ENCODE measurements at regions not wholly inside any gene's neighbourhood (a gene's known extent, or its start where the extent isn't known, plus 50 kb on each side); places are given as distances from the start of the nearest gene placed in this dataset.
"Not testable (repeated sequence)": the region's sequence is repeated elsewhere in the genome, so short reads cannot be mapped to it uniquely, and the experiment has no call there.

DNA sequence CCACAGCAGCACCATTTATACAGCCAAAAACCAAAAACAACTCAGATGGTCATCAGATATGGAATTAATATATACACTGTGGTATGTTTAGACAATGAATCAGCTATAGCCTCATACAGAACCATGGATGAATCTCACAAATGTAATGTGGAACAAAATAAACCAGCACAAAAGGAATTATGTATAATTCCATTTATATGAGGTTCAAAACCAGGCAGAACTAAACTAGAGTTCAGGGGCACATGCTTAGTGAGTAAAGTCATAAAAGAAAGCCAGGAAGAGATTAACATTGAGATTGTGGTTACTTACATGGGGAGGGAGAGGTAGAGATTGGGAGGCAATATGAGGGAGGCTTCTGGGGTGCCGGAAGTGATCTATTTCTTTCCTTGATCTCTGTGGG lies 231.1 kb downstream of the COPRS start:
- Histone ChIP-seq H3K9ac (no peak overlapping the region), H3K4me2 (ENCODE audit: unreplicated experiment) (peak overlapping the region; percentile 31), H3K4me1 (ENCODE audit: insufficient read depth) (peaks cover 40% of the 10 kb centered on the region), H3K27me3 (replicated peaks; ENCODE audit: insufficient read depth) (no peaks in the 10 kb centered on the region), H3F3A (ENCODE audit: insufficient read depth) (peaks cover 55% of the 10 kb centered on the region), H3K79me2 (ENCODE audit: insufficient read depth) (no peaks in the 10 kb centered on the region), H3K36me3 (ENCODE audit: low read depth) (peaks cover 3% of the 10 kb centered on the region; the same call in 1 of the 2 replicates), H2AFZ (no peak overlapping the region), H3K4me3 (no peak overlapping the region), H4K20me1 (ENCODE audit: insufficient read depth) (no peaks in the 10 kb centered on the region), H3K27ac (peak overlapping the region; percentile 46), H3K9me3 (ENCODE audit: low read depth) (peaks cover 7% of the 10 kb centered on the region), H3K9me2 (ENCODE audit: insufficient read depth) (no peaks in the 10 kb centered on the region)
- WGBS, 2 experiments (ENCODE audit: low coverage in 1 of 2, low lambda C conversion rate in 2 of 2, missing lambda C conversion rate in 2 of 2) = 23 to 30% methylated on average over 1 of the region's 1 CpG
- in situ Hi-C loops (cut with MboI) = no loop called here
- TF ChIP-seq EZH2phosphoT487 (IDR thresholded peaks at IDR 0.05; ENCODE audit: insufficient read depth, low read depth) = no peak
- TF ChIP-seq EZH2 (IDR thresholded peaks at IDR 0.05; ENCODE audit: insufficient read depth, poor library complexity, severe bottlenecking) = no peak
- peak; percentile 83 for DNase-seq

DNA sequence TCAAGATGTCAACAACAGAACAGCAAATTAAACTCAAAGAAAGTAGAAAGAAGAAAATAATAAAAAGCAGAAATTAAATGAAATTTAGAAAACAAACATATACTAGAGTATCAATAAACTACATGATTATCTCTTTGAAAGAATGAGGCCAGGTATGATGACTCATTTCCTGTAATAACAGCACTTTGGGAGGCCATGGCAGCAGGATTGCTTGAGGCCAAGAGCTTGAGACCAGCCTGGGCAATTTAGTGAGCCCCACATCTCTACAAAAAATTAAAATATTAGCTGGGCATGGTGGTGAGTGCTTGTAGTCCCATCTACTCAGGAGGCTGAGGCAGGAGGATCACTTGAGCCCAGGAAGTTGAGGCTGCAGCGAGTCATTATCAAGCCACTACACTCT lies 232.5 kb downstream of the RAB11FIP4 start:
- no peak for TF ChIP-seq EZH2 (IDR thresholded peaks at IDR 0.05; ENCODE audit: insufficient read depth, poor library complexity, severe bottlenecking)
- no peak for TF ChIP-seq EZH2phosphoT487 (IDR thresholded peaks at IDR 0.05; ENCODE audit: insufficient read depth, low read depth)
- H3K27ac ChIP-seq = no peak overlapping the region
- H3K36me3 ChIP-seq (ENCODE audit: low read depth) = peaks cover 3% of the 10 kb centered on the region; the same call in 1 of the 2 replicates
- peaks cover 23% of the 10 kb centered on the region for H3K4me1 ChIP-seq (ENCODE audit: insufficient read depth)
- 57 to 67% methylated on average over 1 of the region's 1 CpG for WGBS, 2 experiments (ENCODE audit: low coverage in 1 of 2, low lambda C conversion rate in 2 of 2, missing lambda C conversion rate in 2 of 2)
- no peaks in the 10 kb centered on the region for H3K9me2 ChIP-seq (ENCODE audit: insufficient read depth)
- no peak overlapping the region for H2AFZ ChIP-seq
- H4K20me1 ChIP-seq (ENCODE audit: insufficient read depth) = no peaks in the 10 kb centered on the region
- H3K4me3 ChIP-seq = no peak overlapping the region
- H3K27me3 ChIP-seq (replicated peaks; ENCODE audit: insufficient read depth) = no peaks in the 10 kb centered on the region
- in situ Hi-C loops (cut with MboI) = no loop called here
- DNase-seq = no peak
- no peak overlapping the region for H3K4me2 ChIP-seq (ENCODE audit: unreplicated experiment)
- no peak overlapping the region for H3K9ac ChIP-seq
- H3K79me2 ChIP-seq (ENCODE audit: insufficient read depth) = no peaks in the 10 kb centered on the region
- peaks cover 7% of the 10 kb centered on the region for H3K9me3 ChIP-seq (ENCODE audit: low read depth)
- H3F3A ChIP-seq (ENCODE audit: insufficient read depth) = peaks cover 55% of the 10 kb centered on the region

DNA sequence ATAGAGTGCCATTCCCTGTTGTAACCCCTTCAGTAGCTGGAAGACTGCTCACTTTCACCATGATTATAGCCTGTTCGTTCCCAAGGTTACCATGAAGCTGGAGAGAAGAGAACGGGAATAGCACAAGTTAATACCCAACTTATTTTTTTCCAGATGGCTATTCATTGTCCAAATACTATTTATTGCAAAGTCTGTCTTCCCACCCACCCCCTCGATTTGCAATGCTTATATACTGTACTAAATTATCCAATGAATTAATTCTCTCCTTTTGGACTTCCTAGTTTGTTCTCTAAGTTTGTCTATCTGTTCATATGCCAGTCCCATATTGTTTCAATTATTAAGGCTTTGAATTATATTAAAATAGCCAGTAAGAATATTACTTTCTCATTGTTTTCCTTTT lies 231.0 kb downstream of the RAB11FIP4 start:
- H3K79me2 ChIP-seq (ENCODE audit: insufficient read depth) = no peaks in the 10 kb centered on the region
- 24 to 27% methylated on average over 3 of the region's 3 CpGs for WGBS, 2 experiments (ENCODE audit: low coverage in 1 of 2, low lambda C conversion rate in 2 of 2, missing lambda C conversion rate in 2 of 2)
- no peaks in the 10 kb centered on the region for H3K9me2 ChIP-seq (ENCODE audit: insufficient read depth)
- no peak overlapping the region for H3K4me2 ChIP-seq (ENCODE audit: unreplicated experiment)
- no peaks in the 10 kb centered on the region for H4K20me1 ChIP-seq (ENCODE audit: insufficient read depth)
- H3K36me3 ChIP-seq (ENCODE audit: low read depth) = peaks cover 3% of the 10 kb centered on the region; the same call in 1 of the 2 replicates
- no peak for TF ChIP-seq EZH2 (IDR thresholded peaks at IDR 0.05; ENCODE audit: insufficient read depth, poor library complexity, severe bottlenecking)
- no peak for TF ChIP-seq EZH2phosphoT487 (IDR thresholded peaks at IDR 0.05; ENCODE audit: insufficient read depth, low read depth)
- H3K27me3 ChIP-seq (replicated peaks; ENCODE audit: insufficient read depth) = no peaks in the 10 kb centered on the region
- peaks cover 7% of the 10 kb centered on the region for H3K9me3 ChIP-seq (ENCODE audit: low read depth)
- H3K4me3 ChIP-seq = no peak overlapping the region
- no peak overlapping the region for H2AFZ ChIP-seq
- no peak overlapping the region for H3K9ac ChIP-seq
- H3K27ac ChIP-seq = no peak overlapping the region
- no peak for DNase-seq
- peaks cover 8% of the 10 kb centered on the region for H3K4me1 ChIP-seq (ENCODE audit: insufficient read depth)
- in situ Hi-C loops (cut with MboI) = no loop called here
- peaks cover 42% of the 10 kb centered on the region for H3F3A ChIP-seq (ENCODE audit: insufficient read depth)

DNA sequence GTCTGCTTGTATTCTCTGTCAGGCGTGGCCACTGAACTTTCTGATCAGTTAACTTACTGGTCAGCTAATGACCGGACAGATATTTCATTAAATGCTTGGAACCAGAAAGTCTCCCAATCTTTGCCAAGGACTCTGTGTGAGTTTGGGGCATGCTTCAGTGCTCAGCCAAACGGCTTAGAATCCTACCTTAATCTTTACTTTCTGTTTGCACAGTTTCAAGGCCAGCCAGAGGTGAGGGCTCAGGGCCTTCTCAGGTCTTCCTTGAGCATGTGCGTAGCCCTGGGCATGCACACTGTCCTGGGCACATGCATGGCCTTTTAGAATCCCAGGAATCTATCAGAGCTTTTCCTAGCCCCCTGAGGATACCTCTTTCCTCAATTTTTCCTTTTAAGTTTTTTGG lies 230.1 kb downstream of the RAB11FIP4 start:
- no peaks in the 10 kb centered on the region for H3K9me2 ChIP-seq (ENCODE audit: insufficient read depth)
- no peak overlapping the region for H3K27ac ChIP-seq
- in situ Hi-C loops (cut with MboI) = no loop called here
- H3K4me1 ChIP-seq (ENCODE audit: insufficient read depth) = no peaks in the 10 kb centered on the region
- no peak for DNase-seq
- no peaks in the 10 kb centered on the region for H3K79me2 ChIP-seq (ENCODE audit: insufficient read depth)
- H3K4me2 ChIP-seq (ENCODE audit: unreplicated experiment) = no peak overlapping the region
- TF ChIP-seq EZH2phosphoT487 (IDR thresholded peaks at IDR 0.05; ENCODE audit: insufficient read depth, low read depth) = no peak
- H2AFZ ChIP-seq = no peak overlapping the region
- peaks cover 3% of the 10 kb centered on the region; the same call in 1 of the 2 replicates for H3K36me3 ChIP-seq (ENCODE audit: low read depth)
- H3K27me3 ChIP-seq (replicated peaks; ENCODE audit: insufficient read depth) = no peaks in the 10 kb centered on the region
- 84 to 86% methylated on average over 4 of the region's 4 CpGs for WGBS, 2 experiments (ENCODE audit: low coverage in 1 of 2, low lambda C conversion rate in 2 of 2, missing lambda C conversion rate in 2 of 2)
- no peak overlapping the region for H3K9ac ChIP-seq
- no peak overlapping the region for H3K4me3 ChIP-seq
- peaks cover 33% of the 10 kb centered on the region for H3F3A ChIP-seq (ENCODE audit: insufficient read depth)
- no peaks in the 10 kb centered on the region for H4K20me1 ChIP-seq (ENCODE audit: insufficient read depth)
- peaks cover 7% of the 10 kb centered on the region for H3K9me3 ChIP-seq (ENCODE audit: low read depth)

DNA sequence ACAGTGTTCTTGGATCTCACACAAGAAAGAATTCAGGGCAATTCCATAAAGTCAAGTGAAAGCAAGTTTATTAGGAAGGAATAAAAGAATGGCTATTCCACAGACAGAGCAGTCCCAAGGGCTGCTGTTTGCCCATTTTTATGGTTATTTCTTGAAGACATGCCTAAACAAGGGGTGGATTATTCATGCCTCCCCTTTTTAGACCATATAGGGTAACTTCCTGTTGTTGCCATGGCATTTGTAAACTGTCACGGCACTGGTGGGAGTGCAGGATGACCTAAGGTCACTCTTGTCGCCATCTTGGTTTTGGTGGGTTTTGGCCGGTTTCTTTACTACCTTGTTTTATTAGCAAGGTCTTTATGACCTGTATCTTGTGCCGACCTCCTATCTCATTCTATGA lies 219.6 kb downstream of the RAB11FIP4 start:
- H4K20me1 ChIP-seq (ENCODE audit: insufficient read depth); H2AFZ ChIP-seq; H3K9me2 ChIP-seq (ENCODE audit: insufficient read depth); H3K4me1 ChIP-seq (ENCODE audit: insufficient read depth); H3K9ac ChIP-seq; H3K27ac ChIP-seq; H3K79me2 ChIP-seq (ENCODE audit: insufficient read depth); H3K4me2 ChIP-seq (ENCODE audit: unreplicated experiment); in situ Hi-C loops (cut with MboI); DNase-seq; H3K9me3 ChIP-seq (ENCODE audit: low read depth); H3K27me3 ChIP-seq (replicated peaks; ENCODE audit: insufficient read depth); H3K36me3 ChIP-seq (ENCODE audit: low read depth); H3K4me3 ChIP-seq: not testable (repeated sequence)
- H3F3A ChIP-seq (ENCODE audit: insufficient read depth) = peaks cover 59% of the 10 kb centered on the region
- WGBS, 2 experiments (ENCODE audit: low coverage in 1 of 2, low lambda C conversion rate in 2 of 2, missing lambda C conversion rate in 2 of 2) = 85 to 93% methylated on average over 4 of the region's 4 CpGs
